ENCODE measurements at regions not wholly inside any gene's neighbourhood (a gene's known extent, or its start where the extent isn't known, plus 50 kb on each side); places are given as distances from the start of the nearest gene placed in this dataset.

DNA sequence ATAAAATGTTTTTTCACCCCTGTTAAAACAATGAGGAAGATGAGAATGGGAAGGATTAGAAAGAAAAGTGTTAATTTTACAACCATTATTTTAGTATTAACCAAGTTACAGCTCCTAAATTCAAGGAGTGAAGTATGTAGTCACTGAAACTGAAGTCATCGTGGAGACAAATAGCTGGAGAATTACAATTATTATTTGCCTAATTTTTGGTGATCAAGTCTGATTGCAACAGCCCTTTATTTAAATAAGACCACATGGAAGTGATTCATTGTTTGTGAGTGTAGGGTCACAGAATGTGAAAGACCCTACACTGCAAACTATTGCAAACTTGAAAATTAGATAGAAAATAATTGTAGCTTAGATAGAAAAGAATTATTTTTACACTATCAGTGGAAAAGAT is 292.4 kb downstream of the CENPW start:
- TF ChIP-seq, protein P1, sequence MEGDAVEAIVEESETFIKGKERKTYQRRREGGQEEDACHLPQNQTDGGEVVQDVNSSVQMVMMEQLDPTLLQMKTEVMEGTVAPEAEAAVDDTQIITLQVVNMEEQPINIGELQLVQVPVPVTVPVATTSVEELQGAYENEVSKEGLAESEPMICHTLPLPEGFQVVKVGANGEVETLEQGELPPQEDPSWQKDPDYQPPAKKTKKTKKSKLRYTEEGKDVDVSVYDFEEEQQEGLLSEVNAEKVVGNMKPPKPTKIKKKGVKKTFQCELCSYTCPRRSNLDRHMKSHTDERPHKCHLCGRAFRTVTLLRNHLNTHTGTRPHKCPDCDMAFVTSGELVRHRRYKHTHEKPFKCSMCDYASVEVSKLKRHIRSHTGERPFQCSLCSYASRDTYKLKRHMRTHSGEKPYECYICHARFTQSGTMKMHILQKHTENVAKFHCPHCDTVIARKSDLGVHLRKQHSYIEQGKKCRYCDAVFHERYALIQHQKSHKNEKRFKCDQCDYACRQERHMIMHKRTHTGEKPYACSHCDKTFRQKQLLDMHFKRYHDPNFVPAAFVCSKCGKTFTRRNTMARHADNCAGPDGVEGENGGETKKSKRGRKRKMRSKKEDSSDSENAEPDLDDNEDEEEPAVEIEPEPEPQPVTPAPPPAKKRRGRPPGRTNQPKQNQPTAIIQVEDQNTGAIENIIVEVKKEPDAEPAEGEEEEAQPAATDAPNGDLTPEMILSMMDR (IDR thresholded peaks at IDR 0.05; ENCODE audit: low read length), result no peak
- no peak for TF ChIP-seq EZH2 (IDR thresholded peaks at IDR 0.05; ENCODE audit: borderline replicate concordance, low read length)

All from OCI-LY1 (cell line).